ENCODE measurements at regions not wholly inside any gene's neighbourhood (a gene's known extent, or its start where the extent isn't known, plus 50 kb on each side); places are given as distances from the start of the nearest gene placed in this dataset.

- H3K9me3 ChIP-seq, result no peaks in the 10 kb centered on the region
- no peak overlapping the region for H3K4me3 ChIP-seq
- no peaks in the 10 kb centered on the region for H3K36me3 ChIP-seq
- intact Hi-C loops (cut with DNase I), result no loop called here
- DNase-seq (peak; percentile 32), ATAC-seq (no peak)
- H3K27me3 ChIP-seq (ENCODE audit: low read depth), result no peaks in the 10 kb centered on the region
- no peak for TF ChIP-seq CTCF (IDR thresholded peaks at IDR 0.05)
- H3K4me1 ChIP-seq, result peaks cover 30% of the 10 kb centered on the region
- no peak overlapping the region for H3K27ac ChIP-seq
Observed at GRCh38 chr6:43922426-43923375, 152.7 kb downstream of the VEGFA start.

GRCh38 chr6:43921548-43922425 lies 151.8 kb downstream of the VEGFA start:
- no peak overlapping the region for H3K4me3 ChIP-seq
- ATAC-seq, result no peak
- H3K4me1 ChIP-seq, result peaks cover 27% of the 10 kb centered on the region
- H3K9me3 ChIP-seq, result no peaks in the 10 kb centered on the region
- H3K27ac ChIP-seq, result no peak overlapping the region
- intact Hi-C loops (cut with DNase I), result no loop called here
- TF ChIP-seq CTCF (IDR thresholded peaks at IDR 0.05), result no peak
- H3K36me3 ChIP-seq, result no peaks in the 10 kb centered on the region
- DNase-seq, result peak; percentile 32
- no peaks in the 10 kb centered on the region for H3K27me3 ChIP-seq (ENCODE audit: low read depth)

GRCh38 chr6:43921039-43921438 lies 151.0 kb downstream of the VEGFA start:
- Histone ChIP-seq H3K36me3 (no peaks in the 10 kb centered on the region), H3K4me1 (peaks cover 25% of the 10 kb centered on the region), H3K4me3 (no peak overlapping the region), H3K9me3 (no peaks in the 10 kb centered on the region), H3K27ac (no peak overlapping the region), H3K27me3 (ENCODE audit: low read depth) (no peaks in the 10 kb centered on the region)
- ATAC-seq (no peak), DNase-seq (peak; percentile 18)
- no peak for TF ChIP-seq CTCF (IDR thresholded peaks at IDR 0.05)
- intact Hi-C loops (cut with DNase I), result no loop called here

- intact Hi-C loops (cut with DNase I), result no loop called here
- no peaks in the 10 kb centered on the region for H3K9me3 ChIP-seq
- no peak for TF ChIP-seq CTCF (IDR thresholded peaks at IDR 0.05)
- DNase-seq (no peak), ATAC-seq (no peak)
- H3K36me3 ChIP-seq, result no peaks in the 10 kb centered on the region
- no peak overlapping the region for H3K4me3 ChIP-seq
- H3K27me3 ChIP-seq (ENCODE audit: low read depth), result no peaks in the 10 kb centered on the region
- H3K4me1 ChIP-seq, result peaks cover 25% of the 10 kb centered on the region
- H3K27ac ChIP-seq, result no peak overlapping the region
Observed at GRCh38 chr6:43919774-43920173, 149.8 kb downstream of the VEGFA start.

- peak; percentile 23 for DNase-seq
- TF ChIP-seq CTCF (IDR thresholded peaks at IDR 0.05), result no peak
- no peaks in the 10 kb centered on the region for H3K9me3 ChIP-seq
- no peak overlapping the region for H3K4me3 ChIP-seq
- H3K4me1 ChIP-seq, result peaks cover 12% of the 10 kb centered on the region
- intact Hi-C loops (cut with DNase I), result no loop called here
- no peak for ATAC-seq
- no peaks in the 10 kb centered on the region for H3K27me3 ChIP-seq (ENCODE audit: low read depth)
- no peaks in the 10 kb centered on the region for H3K36me3 ChIP-seq
- H3K27ac ChIP-seq, result no peak overlapping the region
Observed at GRCh38 chr6:43917878-43918382, 147.9 kb downstream of the VEGFA start.

Measured in lower lobe of right lung (tissue), 2 donors.